Upper lobe of right lung (tissue), 1 donor: ENCODE measurements at regions not wholly inside any gene's neighbourhood (a gene's known extent, or its start where the extent isn't known, plus 50 kb on each side); places are given as distances from the start of the nearest gene placed in this dataset.
A peak's percentile ranks its signal among the peaks of the same experiment; 100 is the strongest.

ENCODE experiments used
- ATAC-seq: fragments of 200-7000 bp; cut with Tn5 transposase; one replicate; pipeline ENCODE4 v1.9.1; 2020; ENCODE audit warnings: mild to moderate bottlenecking, moderate library complexity
- DNase-seq: peaks from one replicate; pipeline ENCODE4 v3.0.0-alpha.2; 2020
- H3K27ac ChIP-seq: fragments of 200-600 bp; one replicate; pipeline ENCODE4 v1.8.0; 2022
- H3K27me3 ChIP-seq: fragments of 200-600 bp; one replicate; pipeline ENCODE4 v1.8.0; 2022; ENCODE audit warnings: mild to moderate bottlenecking
- H3K36me3 ChIP-seq: fragments of 200-600 bp; one replicate; pipeline ENCODE4 v1.8.0; 2022
- H3K4me1 ChIP-seq: fragments of 200-600 bp; one replicate; pipeline ENCODE4 v1.8.0; 2022
- H3K4me3 ChIP-seq: fragments of 200-600 bp; one replicate; pipeline ENCODE4 v1.8.0; 2022; ENCODE audit warnings: mild to moderate bottlenecking
- H3K9me3 ChIP-seq: fragments of 200-600 bp; one replicate; pipeline ENCODE4 v1.8.0; 2022
- CTCF ChIP-seq: fragments of 200-600 bp; IDR thresholded peaks from one replicate; pipeline ENCODE4 v1.8.0; 2022; ENCODE audit warnings: antibody characterized with exemption
- intact Hi-C: fragments of 100-400 bp; cut with DNase I; formaldehyde crosslinking; loops from one replicate; pipeline ENCODE4 v1.11.0; 2022
- donor health status: DM: no; HTN: yes; CAD: no; lungs with severe emphysema.

DNA sequence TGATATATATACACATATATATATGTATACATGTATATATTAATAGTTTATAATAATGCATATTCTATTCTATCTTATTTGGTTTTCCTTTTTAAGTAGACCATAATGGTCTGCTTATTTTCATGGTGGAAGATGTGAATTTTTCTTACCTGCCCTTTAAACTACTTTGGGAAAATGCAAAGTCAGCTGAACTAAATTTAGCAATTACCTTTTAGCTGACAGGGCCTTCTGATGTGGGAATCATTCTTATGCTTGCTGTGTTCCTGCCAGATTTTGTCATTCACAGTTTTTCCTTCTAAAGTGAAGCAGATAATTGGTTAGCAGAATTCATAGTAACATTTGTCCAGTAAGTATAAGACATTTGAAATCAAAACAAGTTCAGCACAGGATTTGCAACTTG is 63.2 kb upstream of the SAMSN1 start:
- Histone ChIP-seq H3K36me3 (no peaks in the 10 kb centered on the region), H3K9me3 (no peaks in the 10 kb centered on the region), H3K4me1 (no peaks in the 10 kb centered on the region), H3K27ac (no peak overlapping the region), H3K27me3 (no peaks in the 10 kb centered on the region), H3K4me3 (no peak overlapping the region)
- DNase-seq = no peak
- intact Hi-C loops = no loop called here
- TF ChIP-seq CTCF = no peak
- no peak for ATAC-seq

- Histone ChIP-seq H3K9me3 (no peaks in the 10 kb centered on the region), H3K36me3 (no peaks in the 10 kb centered on the region), H3K27ac (no peak overlapping the region), H3K27me3 (no peaks in the 10 kb centered on the region), H3K4me3 (no peak overlapping the region), H3K4me1 (no peaks in the 10 kb centered on the region)
- DNase-seq (no peak), ATAC-seq (no peak)
- intact Hi-C loops = no loop called here
- no peak for TF ChIP-seq CTCF
Measured at GRCh38 chr21:14607262-14607661, 61.1 kb upstream of the SAMSN1 start.

DNA sequence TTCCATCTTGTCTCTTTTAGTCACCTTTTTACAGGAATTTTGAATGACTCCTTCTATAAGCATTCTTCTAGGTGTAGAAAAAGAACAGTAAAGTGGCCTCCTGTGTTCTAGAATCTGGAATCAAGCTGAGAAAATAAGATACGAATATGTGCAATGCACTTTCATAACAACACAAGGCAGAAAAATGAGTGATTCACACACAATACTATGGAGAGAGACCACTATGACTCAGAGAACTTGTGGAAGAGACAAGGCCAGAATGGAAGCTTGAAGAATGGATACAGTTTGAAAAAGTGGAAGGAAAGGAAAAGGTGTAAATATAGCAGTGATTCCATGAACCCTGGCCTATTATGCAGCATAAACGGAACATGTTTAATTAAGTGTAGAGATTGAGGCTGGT is 57.1 kb upstream of the SAMSN1 start:
- ATAC-seq (no peak), DNase-seq (no peak)
- Histone ChIP-seq H3K27ac (no peak overlapping the region), H3K36me3 (no peaks in the 10 kb centered on the region), H3K27me3 (no peaks in the 10 kb centered on the region), H3K9me3 (no peaks in the 10 kb centered on the region), H3K4me1 (no peaks in the 10 kb centered on the region), H3K4me3 (no peak overlapping the region)
- no peak for TF ChIP-seq CTCF
- intact Hi-C loops = no loop called here

DNA sequence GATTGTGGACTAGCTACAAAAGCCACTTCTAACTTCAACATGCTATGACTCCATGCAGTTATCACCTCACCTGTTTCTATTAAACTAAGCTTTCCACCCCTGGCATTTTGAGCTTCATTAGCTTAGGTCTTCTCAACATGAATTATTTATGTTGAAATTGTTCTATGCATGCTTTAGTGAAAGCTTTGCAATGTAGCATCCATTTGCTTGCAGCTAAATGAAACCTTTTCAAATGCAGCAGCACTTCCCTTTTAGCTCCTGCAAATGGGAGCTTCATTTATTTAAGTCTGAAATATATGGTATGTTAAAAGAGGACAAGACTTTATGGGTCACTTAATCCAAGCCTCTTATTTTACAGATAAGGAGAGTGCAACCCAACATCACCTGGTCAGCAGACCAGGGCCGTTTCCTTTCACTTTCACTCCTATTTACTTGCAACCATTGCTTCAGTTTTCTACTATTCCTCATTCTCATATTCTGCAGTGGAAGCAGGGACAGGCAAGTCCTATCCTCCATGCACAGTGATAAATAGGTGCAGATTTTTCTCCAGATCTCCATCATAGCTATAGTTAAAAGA is 56.4 kb upstream of the SAMSN1 start:
- Histone ChIP-seq H3K36me3 (no peaks in the 10 kb centered on the region), H3K27me3 (no peaks in the 10 kb centered on the region), H3K4me1 (no peaks in the 10 kb centered on the region), H3K9me3 (no peaks in the 10 kb centered on the region), H3K4me3 (peak overlapping the region; percentile 9), H3K27ac (no peak overlapping the region)
- intact Hi-C loops = no loop called here
- peak; percentile 46 for ATAC-seq
- no peak for DNase-seq
- TF ChIP-seq CTCF = no peak

DNA sequence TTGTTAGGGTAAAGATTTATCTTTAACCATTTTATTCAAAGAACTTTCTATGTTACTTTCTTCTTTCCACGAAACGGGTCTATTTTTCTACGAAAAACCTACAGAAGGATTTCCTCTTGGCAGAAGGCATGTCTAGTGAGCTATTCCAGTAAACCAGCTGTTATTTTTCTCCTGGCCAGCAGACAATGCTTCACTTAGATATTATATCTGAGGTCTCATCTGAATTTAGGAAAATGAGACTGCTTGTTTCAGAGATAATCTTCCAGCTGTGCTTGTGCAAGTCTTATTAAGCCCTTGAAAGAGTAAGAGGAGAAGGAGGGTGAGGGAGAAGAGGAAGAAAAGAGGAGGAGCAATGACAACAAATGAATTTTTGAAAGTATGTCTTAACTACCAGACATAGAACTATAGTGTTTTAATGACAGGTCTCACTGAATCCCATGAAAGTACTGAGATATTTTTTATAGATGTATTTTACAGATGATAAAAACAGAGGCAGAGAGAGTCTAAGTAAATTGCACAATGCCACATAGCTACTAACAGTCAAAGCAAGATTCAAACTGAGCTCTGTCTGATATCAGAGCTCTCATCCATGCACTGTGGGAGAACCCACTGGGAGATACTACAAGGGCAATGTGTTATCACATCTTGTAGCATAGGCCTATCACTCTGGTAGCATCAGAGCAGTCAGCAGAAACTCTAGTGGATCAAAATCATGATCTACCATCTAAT is 54.6 kb upstream of the SAMSN1 start:
- Histone ChIP-seq H3K9me3 (no peaks in the 10 kb centered on the region), H3K27ac (no peak overlapping the region), H3K4me3 (no peak overlapping the region), H3K27me3 (no peaks in the 10 kb centered on the region), H3K36me3 (no peaks in the 10 kb centered on the region), H3K4me1 (no peaks in the 10 kb centered on the region)
- intact Hi-C loops = no loop called here
- no peak for ATAC-seq
- DNase-seq = no peak
- TF ChIP-seq CTCF = no peak

- H3K27ac ChIP-seq = no peak overlapping the region
- no peak for TF ChIP-seq CTCF
- intact Hi-C loops = no loop called here
- no peaks in the 10 kb centered on the region for H3K27me3 ChIP-seq
- ATAC-seq (no peak), DNase-seq (no peak)
- no peaks in the 10 kb centered on the region for H3K36me3 ChIP-seq
- H3K4me1 ChIP-seq = no peaks in the 10 kb centered on the region
- H3K9me3 ChIP-seq = no peaks in the 10 kb centered on the region
- no peak overlapping the region for H3K4me3 ChIP-seq
Measured at GRCh38 chr21:14598065-14598464, 52.0 kb upstream of the SAMSN1 start.
